ENCODE measurements at regions not wholly inside any gene's neighbourhood (a gene's known extent, or its start where the extent isn't known, plus 50 kb on each side); places are given as distances from the start of the nearest gene placed in this dataset.
"Not testable (repeated sequence)": the region's sequence is repeated elsewhere in the genome, so short reads cannot be mapped to it uniquely, and the experiment has no call there.

DNA sequence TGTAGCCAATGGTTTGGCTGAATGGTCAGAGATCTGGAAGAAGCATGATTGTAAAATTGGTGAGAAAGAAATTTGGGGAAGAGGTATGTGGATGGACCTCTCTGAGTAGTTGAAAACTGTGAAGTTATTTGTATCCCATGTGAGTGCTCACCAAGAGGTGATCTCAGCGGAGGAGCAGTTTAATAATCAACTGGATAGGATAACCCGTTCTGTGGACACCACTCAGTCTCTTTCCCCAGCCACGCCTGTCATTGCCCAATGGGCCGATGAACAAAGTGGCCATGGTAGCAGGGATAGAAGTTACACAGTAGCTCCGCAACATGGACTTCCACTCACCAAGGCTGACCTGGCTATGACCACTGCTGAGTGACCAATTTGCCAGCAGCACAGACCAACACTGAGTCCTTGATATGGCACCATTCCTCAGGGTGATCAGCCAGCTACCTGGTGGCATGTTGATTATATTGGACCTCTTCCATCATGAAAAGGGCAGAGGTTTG is 257.4 kb upstream of the ATXN7L3B start:
- Histone ChIP-seq H3T11ph (ENCODE audit: low read length) (no peak overlapping the region), H4K8ac (replicated peaks; ENCODE audit: insufficient read length, low read depth, low read length) (no peak overlapping the region), H4K20me1 (ENCODE audit: control insufficient read depth, insufficient read depth, insufficient read length) (no peaks in the 10 kb centered on the region), H4K5ac (ENCODE audit: insufficient read length, low read depth, low read length) (no peak overlapping the region), H4K91ac (ENCODE audit: insufficient read length, low read depth, low read length) (no peak overlapping the region), H3K23ac (ENCODE audit: insufficient read length, low read depth, low read length) (no peak overlapping the region), H3K27ac (ENCODE audit: insufficient read length, low read depth, low read length) (no peak overlapping the region), H2BK12ac (ENCODE audit: insufficient read length, low read depth, low read length) (no peak overlapping the region), H3K79me1 (ENCODE audit: insufficient read depth, low read depth, low read length, poor library complexity, severe bottlenecking) (no peaks in the 10 kb centered on the region), H3K4me2 (ENCODE audit: insufficient read depth, insufficient read length, low read length) (no peak overlapping the region), H2BK5ac (ENCODE audit: insufficient read length, low read length) (no peak overlapping the region), H2BK20ac (ENCODE audit: low read depth, low read length, poor library complexity, severe bottlenecking) (no peak overlapping the region), H3K79me2 (ENCODE audit: insufficient read depth, low read length) (no peaks in the 10 kb centered on the region), H3K27me3 (ENCODE audit: insufficient read depth, low read length) (no peaks in the 10 kb centered on the region), H2AFZ (ENCODE audit: low read length) (no peak overlapping the region), H3K18ac (ENCODE audit: insufficient read length, low read depth, low read length) (no peak overlapping the region), H3K9ac (ENCODE audit: extremely low read depth, insufficient read length, low read length) (no peak overlapping the region), H3K23me2 (ENCODE audit: insufficient read length, low read depth, low read length, poor library complexity, severe bottlenecking) (no peaks in the 10 kb centered on the region), H2AK5ac (ENCODE audit: insufficient read length, low read length) (no peak overlapping the region), H2BK15ac (ENCODE audit: low read depth, low read length) (no peak overlapping the region), H3K4me1 (ENCODE audit: insufficient read depth, low read length) (no peaks in the 10 kb centered on the region; the same call in 1 of the 2 replicates), H3K9me3 (ENCODE audit: control insufficient read depth, low read depth, low read length) (no peaks in the 10 kb centered on the region), H3K56ac (ENCODE audit: insufficient read length, low read depth, low read length) (no peak overlapping the region), H3K4ac (ENCODE audit: low read depth, low read length) (no peak overlapping the region), H2BK120ac (ENCODE audit: low read depth, low read length, poor library complexity, severe bottlenecking) (no peak overlapping the region), H3K14ac (ENCODE audit: insufficient read depth, low read length) (no peak overlapping the region)
- H3K27me3 Mint-ChIP-seq (ENCODE audit: low read depth): no peaks in the 10 kb centered on the region
- TF ChIP-seq, protein P1, sequence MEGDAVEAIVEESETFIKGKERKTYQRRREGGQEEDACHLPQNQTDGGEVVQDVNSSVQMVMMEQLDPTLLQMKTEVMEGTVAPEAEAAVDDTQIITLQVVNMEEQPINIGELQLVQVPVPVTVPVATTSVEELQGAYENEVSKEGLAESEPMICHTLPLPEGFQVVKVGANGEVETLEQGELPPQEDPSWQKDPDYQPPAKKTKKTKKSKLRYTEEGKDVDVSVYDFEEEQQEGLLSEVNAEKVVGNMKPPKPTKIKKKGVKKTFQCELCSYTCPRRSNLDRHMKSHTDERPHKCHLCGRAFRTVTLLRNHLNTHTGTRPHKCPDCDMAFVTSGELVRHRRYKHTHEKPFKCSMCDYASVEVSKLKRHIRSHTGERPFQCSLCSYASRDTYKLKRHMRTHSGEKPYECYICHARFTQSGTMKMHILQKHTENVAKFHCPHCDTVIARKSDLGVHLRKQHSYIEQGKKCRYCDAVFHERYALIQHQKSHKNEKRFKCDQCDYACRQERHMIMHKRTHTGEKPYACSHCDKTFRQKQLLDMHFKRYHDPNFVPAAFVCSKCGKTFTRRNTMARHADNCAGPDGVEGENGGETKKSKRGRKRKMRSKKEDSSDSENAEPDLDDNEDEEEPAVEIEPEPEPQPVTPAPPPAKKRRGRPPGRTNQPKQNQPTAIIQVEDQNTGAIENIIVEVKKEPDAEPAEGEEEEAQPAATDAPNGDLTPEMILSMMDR (conservative IDR thresholded peaks at IDR 0.05): no peak
- H3K4me1 Mint-ChIP-seq: peaks cover 8% of the 10 kb centered on the region in 2 experiments
- H3K4me3 Mint-ChIP-seq: no peak overlapping the region
- peaks cover 12 to 17% (median 16%) of the 10 kb centered on the region in 3 experiments for H3K36me3 Mint-ChIP-seq (ENCODE audit: insufficient read depth in 1 of 3, low read depth in 3 of 3)
- WGBS (ENCODE audit: extremely low coverage, insufficient read length, low lambda C conversion rate): no CpG with 5 or more reads among the region's 5 CpGs
- DNase-seq: no peak
- H3K9me3 Mint-ChIP-seq: peaks cover 15 to 16% of the 10 kb centered on the region in 2 experiments
- no peak overlapping the region for H3K27ac Mint-ChIP-seq

DNA sequence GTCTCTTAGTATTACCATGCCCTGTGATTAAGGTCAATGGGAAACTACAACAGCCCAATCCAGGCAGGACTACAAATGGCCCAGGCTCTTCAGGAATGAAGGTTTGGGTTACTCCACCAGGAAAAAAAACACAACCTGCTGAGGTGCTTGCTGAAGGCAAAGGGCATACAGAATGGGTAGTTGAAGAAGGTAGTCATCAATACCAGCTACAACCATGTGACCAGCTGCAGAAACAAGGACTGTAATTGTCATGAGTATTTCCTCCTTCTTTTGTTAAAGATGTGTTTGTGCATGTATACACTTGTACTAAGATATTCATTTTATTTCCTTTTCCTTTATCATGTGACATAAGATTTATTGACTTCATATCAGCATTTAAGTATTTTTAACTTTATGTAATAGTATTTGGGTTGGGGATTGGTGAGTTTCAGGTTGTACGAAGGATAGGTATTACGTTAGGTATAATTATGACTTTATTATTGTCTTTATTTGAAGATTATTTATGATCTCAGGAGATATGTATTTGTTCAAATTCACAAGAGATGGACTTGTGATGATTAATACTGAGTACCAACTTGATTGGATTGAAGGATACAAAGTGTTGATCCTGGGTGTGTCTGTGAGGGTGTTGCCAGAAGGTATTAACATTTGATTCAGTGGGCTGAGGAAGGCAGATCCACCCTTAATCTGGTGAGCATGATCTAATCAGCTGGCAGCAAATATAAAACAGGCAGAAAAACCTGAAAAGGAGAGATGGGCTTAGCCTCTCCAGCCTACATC is 256.0 kb upstream of the ATXN7L3B start:
- 0 out of 7 replicates have a peak overlapping the region, but pooled peaks of 1 of the 3 experiments have one; percentile 48 for H3K27ac Mint-ChIP-seq
- not testable (repeated sequence) for H3K79me1 ChIP-seq (ENCODE audit: insufficient read depth, low read depth, low read length, poor library complexity, severe bottlenecking); H2BK120ac ChIP-seq (ENCODE audit: low read depth, low read length, poor library complexity, severe bottlenecking); H4K8ac ChIP-seq (replicated peaks; ENCODE audit: insufficient read length, low read depth, low read length); H3K23ac ChIP-seq (ENCODE audit: insufficient read length, low read depth, low read length); H3K4me1 ChIP-seq (ENCODE audit: insufficient read depth, low read length); H3K4me2 ChIP-seq (ENCODE audit: insufficient read depth, insufficient read length, low read length); H2BK5ac ChIP-seq (ENCODE audit: insufficient read length, low read length); H3K27ac ChIP-seq (ENCODE audit: insufficient read length, low read depth, low read length); H2BK15ac ChIP-seq (ENCODE audit: low read depth, low read length); H3K14ac ChIP-seq (ENCODE audit: insufficient read depth, low read length); H3K27me3 Mint-ChIP-seq (ENCODE audit: low read depth); H3K23me2 ChIP-seq (ENCODE audit: insufficient read length, low read depth, low read length, poor library complexity, severe bottlenecking); H4K5ac ChIP-seq (ENCODE audit: insufficient read length, low read depth, low read length); H4K20me1 ChIP-seq (ENCODE audit: control insufficient read depth, insufficient read depth, insufficient read length); H3T11ph ChIP-seq (ENCODE audit: low read length); H3K27me3 ChIP-seq (ENCODE audit: insufficient read depth, low read length); H4K91ac ChIP-seq (ENCODE audit: insufficient read length, low read depth, low read length); H2AFZ ChIP-seq (ENCODE audit: low read length); H3K4me1 Mint-ChIP-seq; H3K9ac ChIP-seq (ENCODE audit: extremely low read depth, insufficient read length, low read length); H3K56ac ChIP-seq (ENCODE audit: insufficient read length, low read depth, low read length); H2BK12ac ChIP-seq (ENCODE audit: insufficient read length, low read depth, low read length); H3K4me3 Mint-ChIP-seq; H2AK5ac ChIP-seq (ENCODE audit: insufficient read length, low read length); H3K18ac ChIP-seq (ENCODE audit: insufficient read length, low read depth, low read length); H3K4ac ChIP-seq (ENCODE audit: low read depth, low read length); DNase-seq; H3K9me3 ChIP-seq (ENCODE audit: control insufficient read depth, low read depth, low read length); H2BK20ac ChIP-seq (ENCODE audit: low read depth, low read length, poor library complexity, severe bottlenecking); H3K79me2 ChIP-seq (ENCODE audit: insufficient read depth, low read length)
- peaks cover 10 to 14% (median 11%) of the 10 kb centered on the region in 3 experiments for H3K36me3 Mint-ChIP-seq (ENCODE audit: insufficient read depth in 1 of 3, low read depth in 3 of 3)
- WGBS (ENCODE audit: extremely low coverage, insufficient read length, low lambda C conversion rate): 94% methylated on average over 2 of the region's 2 CpGs
- peaks cover 12% of the 10 kb centered on the region in 2 experiments for H3K9me3 Mint-ChIP-seq

Measured in H9 (cell line).